ENCODE measurements at regions not wholly inside any gene's neighbourhood (a gene's known extent, or its start where the extent isn't known, plus 50 kb on each side); places are given as distances from the start of the nearest gene placed in this dataset.

DNA sequence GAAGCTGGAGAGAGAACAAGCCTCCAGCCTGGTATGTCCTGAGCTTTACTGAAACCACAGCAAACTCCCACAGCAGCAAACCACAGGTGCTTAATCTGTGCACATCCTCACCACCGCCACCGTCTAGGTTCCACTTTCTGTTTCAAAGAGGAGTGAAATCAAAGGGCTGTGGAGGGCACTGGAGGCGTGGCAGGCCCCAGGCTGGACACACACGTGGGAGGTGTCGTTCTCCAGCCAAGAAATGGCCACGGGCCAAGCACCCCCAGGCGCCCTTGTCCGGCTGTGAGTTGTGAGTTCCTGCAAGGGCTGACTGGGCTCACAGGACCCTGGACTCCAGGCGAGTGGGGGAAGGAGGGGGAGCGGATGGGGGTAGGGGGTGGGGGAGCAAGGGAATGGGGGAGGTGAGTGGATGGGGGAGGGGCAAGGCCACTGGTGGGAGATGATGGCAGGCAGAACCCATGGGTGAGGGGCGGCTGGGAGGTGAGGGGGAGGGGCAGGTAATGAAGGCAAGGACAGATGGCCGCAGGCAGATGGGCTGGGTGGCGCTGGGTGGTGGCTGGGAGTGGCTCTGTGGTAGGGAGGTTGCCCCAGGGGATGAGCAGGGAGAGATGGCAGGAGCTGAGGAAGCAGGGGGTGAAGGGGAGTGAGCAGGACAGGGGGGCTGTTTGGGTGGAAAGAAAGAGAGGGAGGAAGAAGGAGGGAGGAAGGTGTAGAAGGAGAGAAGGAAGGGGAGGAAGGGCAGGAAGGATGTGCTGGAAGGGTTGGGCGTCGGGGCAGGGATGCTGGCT is 86.7 kb downstream of the NCOR2 start:
- peak; percentile 45 for FAIRE-seq
- DNase-seq (ENCODE audit: insufficient read length, low spot score), result peak; percentile 94
- TF ChIP-seq POLR2A (IDR thresholded peaks at IDR 0.05; ENCODE audit: low read depth, low read length), result no peak

DNA sequence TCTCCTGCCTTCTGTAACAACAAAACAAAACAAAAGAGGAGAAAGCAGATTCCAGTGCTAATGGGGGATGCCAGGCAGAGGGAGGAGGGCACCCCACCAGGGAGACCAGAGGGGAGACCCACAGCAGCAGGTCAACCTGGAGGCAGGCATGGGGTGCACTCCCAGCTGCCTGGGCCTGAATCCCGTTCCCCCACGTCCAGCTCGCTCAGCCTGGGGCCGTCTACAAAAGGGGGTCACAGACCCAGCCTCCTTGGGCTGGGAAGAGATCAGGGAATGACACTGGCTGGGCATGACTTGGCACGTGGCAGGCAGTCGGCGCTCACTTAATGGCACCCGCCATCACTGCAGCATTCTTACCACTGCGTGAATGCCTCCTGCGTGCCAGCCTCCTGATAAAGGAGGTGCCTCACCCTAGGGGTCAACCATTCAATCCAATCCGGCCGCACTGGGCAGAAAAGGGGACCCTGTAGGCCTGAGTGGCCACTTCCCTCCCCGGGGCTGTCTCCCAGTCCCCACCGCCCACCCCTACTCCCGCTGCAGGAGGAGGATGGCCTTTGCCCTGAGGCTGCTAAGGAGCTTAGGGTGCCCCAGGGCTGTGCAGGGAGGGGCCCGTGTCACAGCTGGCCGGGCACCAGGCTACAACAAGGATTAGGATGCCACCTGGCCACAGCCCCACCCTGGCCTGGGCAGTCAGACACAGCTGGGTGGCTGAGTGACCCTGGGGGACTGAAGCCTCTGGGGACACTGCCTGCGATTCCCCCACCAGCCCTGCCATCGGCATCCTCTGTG is 87.5 kb downstream of the NCOR2 start:
- no peak for TF ChIP-seq POLR2A (IDR thresholded peaks at IDR 0.05; ENCODE audit: low read depth, low read length)
- no peak for FAIRE-seq
- no peak for DNase-seq (ENCODE audit: insufficient read length, low spot score)

DNA sequence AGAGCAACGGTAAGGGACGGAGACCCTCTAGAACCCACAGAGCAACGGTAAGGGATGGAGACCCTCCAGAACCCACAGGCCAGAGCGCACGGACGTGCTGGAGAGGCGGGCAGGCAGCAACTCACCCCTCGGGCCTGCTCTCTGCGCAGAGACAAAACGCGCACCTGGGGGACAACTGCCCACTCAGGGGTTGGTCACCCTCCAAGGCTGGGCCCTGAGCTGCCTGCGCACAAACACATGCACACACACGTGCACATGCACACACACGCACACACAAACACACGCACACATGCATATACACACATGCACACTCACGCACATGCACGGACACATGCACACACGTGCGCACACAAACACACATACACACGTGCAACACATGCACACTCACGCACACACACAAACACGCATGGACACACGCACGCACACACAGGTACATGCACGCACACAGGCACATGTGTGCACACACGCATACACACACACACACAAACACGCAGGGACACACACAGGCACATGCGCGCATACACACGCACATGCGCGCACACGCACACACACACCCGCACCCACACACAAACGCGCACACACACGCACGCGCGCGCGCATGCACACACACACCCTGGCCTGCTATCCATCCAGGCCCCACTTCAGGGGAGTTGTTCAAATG is 88.3 kb downstream of the NCOR2 start:
- FAIRE-seq (no peak), DNase-seq (ENCODE audit: insufficient read length, low spot score) (no peak)
- TF ChIP-seq POLR2A (IDR thresholded peaks at IDR 0.05; ENCODE audit: low read depth, low read length), result no peak

DNA sequence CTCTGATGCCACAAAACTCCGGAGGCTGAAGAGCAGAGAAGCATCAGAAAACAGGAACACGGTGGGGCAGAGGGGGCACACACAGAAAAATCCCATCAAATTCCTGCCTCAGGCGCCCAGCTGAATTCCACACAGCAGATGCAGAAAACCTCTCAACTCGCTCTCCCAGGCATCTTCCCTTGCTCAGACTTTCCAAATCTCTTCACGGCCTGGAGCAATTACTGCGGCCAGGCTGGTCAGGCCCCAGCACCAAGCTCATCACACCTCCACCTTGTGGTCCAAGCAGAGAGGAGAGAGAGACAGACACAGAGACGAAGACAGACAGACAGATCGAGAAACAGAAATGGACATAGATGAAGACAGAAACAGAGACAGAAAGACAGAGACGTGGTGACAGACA is 89.0 kb downstream of the NCOR2 start:
- TF ChIP-seq POLR2A (IDR thresholded peaks at IDR 0.05; ENCODE audit: low read depth, low read length), result no peak
- no peak for DNase-seq (ENCODE audit: insufficient read length, low spot score)
- FAIRE-seq, result no peak

- TF ChIP-seq POLR2A (IDR thresholded peaks at IDR 0.05; ENCODE audit: low read depth, low read length), result no peak
Observed at GRCh38 chr12:124477107-124477915, 90.1 kb downstream of the NCOR2 start.

GRCh38 chr12:124476011-124476400 is 91.4 kb downstream of the NCOR2 start:
- DNase-seq (ENCODE audit: insufficient read length, low spot score) (no peak), FAIRE-seq (no peak)
- TF ChIP-seq POLR2A (IDR thresholded peaks at IDR 0.05; ENCODE audit: low read depth, low read length), result no peak

More at GRCh38 chr12:124477107-124477915, 90.1 kb downstream of the NCOR2 start:
- no peak for FAIRE-seq
- no peak for DNase-seq (ENCODE audit: insufficient read length, low spot score)

- no peak for FAIRE-seq
- TF ChIP-seq POLR2A (IDR thresholded peaks at IDR 0.05; ENCODE audit: low read depth, low read length), result no peak
- no peak for DNase-seq (ENCODE audit: insufficient read length, low spot score)
Observed at GRCh38 chr12:124475295-124476010, 92.0 kb downstream of the NCOR2 start.

- DNase-seq (ENCODE audit: insufficient read length, low spot score) (no peak), FAIRE-seq (no peak)
- TF ChIP-seq POLR2A (IDR thresholded peaks at IDR 0.05; ENCODE audit: low read depth, low read length), result no peak
Observed at GRCh38 chr12:124474709-124475108, 92.7 kb downstream of the NCOR2 start.

GRCh38 chr12:124472690-124473279 is 94.6 kb downstream of the NCOR2 start:
- TF ChIP-seq POLR2A (IDR thresholded peaks at IDR 0.05; ENCODE audit: low read depth, low read length), result no peak
- FAIRE-seq (no peak), DNase-seq (ENCODE audit: insufficient read length, low spot score) (no peak)

DNA sequence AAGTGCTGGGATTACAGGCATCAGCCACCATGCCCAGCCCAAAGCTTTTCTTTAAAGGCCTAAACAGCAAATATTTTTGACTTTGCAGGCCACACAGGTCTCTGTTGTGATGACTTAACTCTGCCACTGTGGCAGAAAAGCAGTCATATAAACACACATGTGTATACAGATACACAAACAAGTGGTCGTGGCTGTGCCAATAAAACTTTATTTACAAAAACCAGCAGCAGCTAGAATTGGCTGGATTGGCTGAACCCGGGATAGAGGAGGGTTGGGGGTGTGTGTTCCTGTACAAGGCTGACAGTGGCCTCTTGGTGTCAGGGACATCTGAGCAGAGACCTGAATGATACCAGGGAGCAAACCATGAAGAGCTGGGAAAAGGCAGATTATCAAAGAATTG is 95.6 kb downstream of the NCOR2 start:
- no peak for FAIRE-seq
- no peak for DNase-seq (ENCODE audit: insufficient read length, low spot score)
- TF ChIP-seq POLR2A (IDR thresholded peaks at IDR 0.05; ENCODE audit: low read depth, low read length), result no peak

DNA sequence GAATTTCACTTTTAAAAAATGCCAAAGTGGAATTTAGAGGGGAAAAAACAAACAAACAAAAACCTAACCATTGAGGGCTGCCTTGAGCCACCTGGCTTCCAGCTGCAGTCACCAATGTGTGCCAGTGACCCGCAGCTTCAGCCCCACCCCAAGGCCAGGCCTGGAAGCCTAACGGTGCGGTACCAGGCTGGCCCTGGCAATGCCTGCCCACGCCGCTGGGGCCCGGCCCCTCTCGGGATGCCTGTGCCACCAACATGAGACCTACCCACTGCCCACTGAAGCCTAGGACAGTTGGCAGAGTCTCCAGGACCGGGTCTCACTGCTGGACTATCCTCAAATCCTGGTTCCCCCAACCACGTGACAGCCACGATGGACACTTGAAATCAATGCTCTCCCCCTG is 96.6 kb downstream of the NCOR2 start:
- DNase-seq (ENCODE audit: insufficient read length, low spot score) (no peak), FAIRE-seq (no peak)
- no peak for TF ChIP-seq POLR2A (IDR thresholded peaks at IDR 0.05; ENCODE audit: low read depth, low read length)

DNA sequence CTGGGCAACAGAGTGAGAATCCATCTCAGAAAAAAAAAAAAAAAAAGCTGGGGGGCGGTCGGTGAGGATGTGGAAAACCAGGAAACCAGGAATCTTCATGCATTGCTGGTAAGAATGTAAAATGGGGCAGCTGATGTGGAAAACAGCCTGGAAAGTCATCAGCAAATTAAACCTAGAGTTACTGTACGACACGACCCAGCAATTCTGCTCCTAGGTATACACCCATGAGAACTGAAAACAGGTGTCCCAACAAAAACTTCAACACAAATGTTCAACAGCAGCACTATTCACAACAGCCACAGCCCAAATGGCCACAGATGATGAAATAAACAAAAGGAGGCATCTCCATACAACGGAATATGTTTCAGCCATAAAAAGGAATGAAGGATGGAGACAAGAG is 97.3 kb downstream of the NCOR2 start:
- FAIRE-seq (no peak), DNase-seq (ENCODE audit: insufficient read length, low spot score) (no peak)
- TF ChIP-seq POLR2A (IDR thresholded peaks at IDR 0.05; ENCODE audit: low read depth, low read length), result no peak
